ENCODE measurements at regions not wholly inside any gene's neighbourhood (a gene's known extent, or its start where the extent isn't known, plus 50 kb on each side); places are given as distances from the start of the nearest gene placed in this dataset.

DNA sequence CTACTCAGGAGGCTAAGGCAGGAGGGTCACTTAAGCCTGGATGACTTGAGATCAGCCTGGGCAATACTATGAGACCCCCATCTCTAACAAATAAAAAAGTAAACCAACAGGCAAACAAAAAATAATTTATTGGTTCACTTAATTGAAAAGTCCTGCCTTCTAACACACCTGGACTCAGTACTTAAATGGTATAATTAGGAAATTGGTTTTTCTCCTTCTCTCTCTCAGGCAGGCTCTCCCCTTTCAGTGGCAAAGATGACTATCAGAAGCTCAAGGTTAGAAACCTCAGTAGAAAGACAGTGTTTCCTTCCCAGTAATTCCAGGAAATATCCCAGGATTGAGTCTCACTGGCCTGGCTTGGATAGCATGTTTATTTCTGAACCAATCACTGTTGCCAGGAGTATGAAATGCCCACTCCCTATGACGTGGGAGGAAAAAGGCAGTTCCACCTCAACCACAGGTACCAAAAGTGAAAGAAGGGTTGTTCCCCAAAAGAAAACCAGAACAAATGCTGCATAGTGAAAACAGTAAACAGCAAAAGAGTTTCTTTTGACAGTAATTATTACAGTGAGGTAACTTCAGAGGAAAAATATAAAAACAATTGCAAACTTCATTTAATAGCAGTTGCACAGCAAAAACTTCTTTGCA lies 56.3 kb upstream of the SOX6 start:
- ATAC-seq (no peak), DNase-seq (ENCODE audit: low read depth, low spot score) (no peak)
- POLR2A ChIA-PET: no interaction called here
- Histone ChIP-seq H3K9me3 (ENCODE audit: control insufficient read depth in 1 of 2, insufficient read depth in 1 of 2, low read depth in 1 of 2, low read length in 2 of 2) (no peaks in the 10 kb centered on the region), H4K20me1 (ENCODE audit: insufficient read depth) (no peaks in the 10 kb centered on the region), H3K27ac (ENCODE audit: low read depth, low read length) (no peak overlapping the region), H3K36me3 (ENCODE audit: control insufficient read depth in 1 of 2, insufficient read depth in 2 of 2, low read length in 2 of 2) (no peaks in the 10 kb centered on the region), H2AFZ (ENCODE audit: low read depth, low read length, poor library complexity, severe bottlenecking) (no peak overlapping the region), H3K9me2 (ENCODE audit: insufficient read depth) (no peaks in the 10 kb centered on the region), H3K4me1 (ENCODE audit: control insufficient read depth in 1 of 2, insufficient read depth in 2 of 2, low read length in 2 of 2) (no peaks in the 10 kb centered on the region), H3K79me2 (ENCODE audit: insufficient read depth, low read length) (no peaks in the 10 kb centered on the region), H3K27me3 (ENCODE audit: insufficient read depth, low read length) (peaks cover 9% of the 10 kb centered on the region), H3K4me3 (replicated peaks in 1 of 2; ENCODE audit: low read depth in 1 of 2, low read length in 2 of 2) (no peak overlapping the region), H3K9ac (ENCODE audit: low read length) (no peak overlapping the region), H3K4me2 (ENCODE audit: low read length) (no peak overlapping the region)
- no TSS peak for BruUV-seq (replicated peaks)
- intact Hi-C loops (cut with micrococcal nuclease): no loop called here
- RAD21 ChIA-PET (ENCODE audit: low non-redundant PET in 1 of 2, low total read pairs in 2 of 2, uncharacterized antibody in 2 of 2, unreplicated experiment in 2 of 2): no interaction called here
- TF ChIP-seq, protein P1, sequence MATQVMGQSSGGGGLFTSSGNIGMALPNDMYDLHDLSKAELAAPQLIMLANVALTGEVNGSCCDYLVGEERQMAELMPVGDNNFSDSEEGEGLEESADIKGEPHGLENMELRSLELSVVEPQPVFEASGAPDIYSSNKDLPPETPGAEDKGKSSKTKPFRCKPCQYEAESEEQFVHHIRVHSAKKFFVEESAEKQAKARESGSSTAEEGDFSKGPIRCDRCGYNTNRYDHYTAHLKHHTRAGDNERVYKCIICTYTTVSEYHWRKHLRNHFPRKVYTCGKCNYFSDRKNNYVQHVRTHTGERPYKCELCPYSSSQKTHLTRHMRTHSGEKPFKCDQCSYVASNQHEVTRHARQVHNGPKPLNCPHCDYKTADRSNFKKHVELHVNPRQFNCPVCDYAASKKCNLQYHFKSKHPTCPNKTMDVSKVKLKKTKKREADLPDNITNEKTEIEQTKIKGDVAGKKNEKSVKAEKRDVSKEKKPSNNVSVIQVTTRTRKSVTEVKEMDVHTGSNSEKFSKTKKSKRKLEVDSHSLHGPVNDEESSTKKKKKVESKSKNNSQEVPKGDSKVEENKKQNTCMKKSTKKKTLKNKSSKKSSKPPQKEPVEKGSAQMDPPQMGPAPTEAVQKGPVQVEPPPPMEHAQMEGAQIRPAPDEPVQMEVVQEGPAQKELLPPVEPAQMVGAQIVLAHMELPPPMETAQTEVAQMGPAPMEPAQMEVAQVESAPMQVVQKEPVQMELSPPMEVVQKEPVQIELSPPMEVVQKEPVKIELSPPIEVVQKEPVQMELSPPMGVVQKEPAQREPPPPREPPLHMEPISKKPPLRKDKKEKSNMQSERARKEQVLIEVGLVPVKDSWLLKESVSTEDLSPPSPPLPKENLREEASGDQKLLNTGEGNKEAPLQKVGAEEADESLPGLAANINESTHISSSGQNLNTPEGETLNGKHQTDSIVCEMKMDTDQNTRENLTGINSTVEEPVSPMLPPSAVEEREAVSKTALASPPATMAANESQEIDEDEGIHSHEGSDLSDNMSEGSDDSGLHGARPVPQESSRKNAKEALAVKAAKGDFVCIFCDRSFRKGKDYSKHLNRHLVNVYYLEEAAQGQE (IDR thresholded peaks at IDR 0.05; ENCODE audit: low read depth): no peak
- TF ChIP-seq JUND (IDR thresholded peaks at IDR 0.05): no peak
- no peak for TF ChIP-seq POLR2AphosphoS5 (IDR thresholded peaks at IDR 0.05; ENCODE audit: low read depth, low read length)
- CTCF ChIA-PET: no interaction called here

DNA sequence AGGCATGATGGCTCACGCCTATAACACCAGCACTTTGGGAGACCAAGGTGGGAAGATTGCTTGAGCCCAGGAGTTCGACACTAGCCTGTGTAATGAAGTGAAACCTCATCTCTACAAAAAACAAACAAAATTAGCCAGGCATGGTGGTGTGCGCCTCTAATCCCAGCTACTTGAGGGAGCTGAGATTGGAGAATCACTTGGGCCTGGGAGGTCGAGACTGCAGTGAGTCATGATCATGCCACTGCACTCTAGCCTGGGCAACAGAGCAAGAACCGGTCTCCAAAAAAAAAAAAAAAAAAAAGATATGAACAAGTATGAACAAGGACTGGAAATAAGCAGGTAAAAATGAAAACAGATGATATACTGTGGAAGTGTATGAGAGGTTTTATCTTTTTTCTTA lies 54.1 kb upstream of the SOX6 start:
- H3K27ac ChIP-seq (ENCODE audit: low read depth, low read length): no peak overlapping the region
- TF ChIP-seq SRF (IDR thresholded peaks at IDR 0.05; ENCODE audit: low read depth): no peak
- TF ChIP-seq CBX3 (IDR thresholded peaks at IDR 0.05; ENCODE audit: low read depth): no peak
- TF ChIP-seq, protein P1 (IDR thresholded peaks at IDR 0.05; ENCODE audit: low read depth): no peak
- TF ChIP-seq, protein P2, sequence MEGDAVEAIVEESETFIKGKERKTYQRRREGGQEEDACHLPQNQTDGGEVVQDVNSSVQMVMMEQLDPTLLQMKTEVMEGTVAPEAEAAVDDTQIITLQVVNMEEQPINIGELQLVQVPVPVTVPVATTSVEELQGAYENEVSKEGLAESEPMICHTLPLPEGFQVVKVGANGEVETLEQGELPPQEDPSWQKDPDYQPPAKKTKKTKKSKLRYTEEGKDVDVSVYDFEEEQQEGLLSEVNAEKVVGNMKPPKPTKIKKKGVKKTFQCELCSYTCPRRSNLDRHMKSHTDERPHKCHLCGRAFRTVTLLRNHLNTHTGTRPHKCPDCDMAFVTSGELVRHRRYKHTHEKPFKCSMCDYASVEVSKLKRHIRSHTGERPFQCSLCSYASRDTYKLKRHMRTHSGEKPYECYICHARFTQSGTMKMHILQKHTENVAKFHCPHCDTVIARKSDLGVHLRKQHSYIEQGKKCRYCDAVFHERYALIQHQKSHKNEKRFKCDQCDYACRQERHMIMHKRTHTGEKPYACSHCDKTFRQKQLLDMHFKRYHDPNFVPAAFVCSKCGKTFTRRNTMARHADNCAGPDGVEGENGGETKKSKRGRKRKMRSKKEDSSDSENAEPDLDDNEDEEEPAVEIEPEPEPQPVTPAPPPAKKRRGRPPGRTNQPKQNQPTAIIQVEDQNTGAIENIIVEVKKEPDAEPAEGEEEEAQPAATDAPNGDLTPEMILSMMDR (IDR thresholded peaks at IDR 0.05 in 2 of 3, conservative IDR thresholded peaks at IDR 0.05 in 1 of 3; ENCODE audit: borderline replicate concordance in 1 of 3, insufficient read depth in 1 of 3, low read depth in 2 of 3, low read length in 2 of 3): no peak
- TF ChIP-seq EZH2phosphoT487 (IDR thresholded peaks at IDR 0.05; ENCODE audit: borderline replicate concordance): no peak
- TF ChIP-seq JUND (IDR thresholded peaks at IDR 0.05): no peak
- TF ChIP-seq FOSL1 (IDR thresholded peaks at IDR 0.05; ENCODE audit: low read depth): no peak
- TF ChIP-seq, protein P3, sequence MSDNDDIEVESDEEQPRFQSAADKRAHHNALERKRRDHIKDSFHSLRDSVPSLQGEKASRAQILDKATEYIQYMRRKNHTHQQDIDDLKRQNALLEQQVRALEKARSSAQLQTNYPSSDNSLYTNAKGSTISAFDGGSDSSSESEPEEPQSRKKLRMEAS (IDR thresholded peaks at IDR 0.05): no peak
- TF ChIP-seq TCF7L2 (IDR thresholded peaks at IDR 0.05; ENCODE audit: borderline replicate concordance, extremely low read depth, insufficient read depth, insufficient read length): no peak
- ATAC-seq: no peak
- H3K9me3 ChIP-seq (ENCODE audit: control insufficient read depth in 1 of 2, insufficient read depth in 1 of 2, low read depth in 1 of 2, low read length in 2 of 2): no peaks in the 10 kb centered on the region
- no peaks in the 10 kb centered on the region for H3K36me3 ChIP-seq (ENCODE audit: control insufficient read depth in 1 of 2, insufficient read depth in 2 of 2, low read length in 2 of 2)
- no peak for DNase-seq (ENCODE audit: low read depth, low spot score)
- H3K4me3 ChIP-seq (replicated peaks in 1 of 2; ENCODE audit: low read depth in 1 of 2, low read length in 2 of 2): no peak overlapping the region
- H2AFZ ChIP-seq (ENCODE audit: low read depth, low read length, poor library complexity, severe bottlenecking): no peak overlapping the region
- H3K9ac ChIP-seq (ENCODE audit: low read length): no peak overlapping the region
- H3K4me1 ChIP-seq (ENCODE audit: control insufficient read depth in 1 of 2, insufficient read depth in 2 of 2, low read length in 2 of 2): no peaks in the 10 kb centered on the region
- no peaks in the 10 kb centered on the region for H4K20me1 ChIP-seq (ENCODE audit: insufficient read depth)
- H3K4me2 ChIP-seq (ENCODE audit: low read length): no peak overlapping the region
- intact Hi-C loops (cut with micrococcal nuclease): no loop called here
- no peaks in the 10 kb centered on the region for H3K9me2 ChIP-seq (ENCODE audit: insufficient read depth)
- POLR2A ChIA-PET: interaction anchor here (0.7 kb wide), 1 partner anchor 28 kb away, joined by 3 read pairs; no protein-coding TSS in a partner anchor
- CTCF ChIA-PET: no interaction called here
- RAD21 ChIA-PET (ENCODE audit: low non-redundant PET in 1 of 2, low total read pairs in 2 of 2, uncharacterized antibody in 2 of 2, unreplicated experiment in 2 of 2): no interaction called here
- no peaks in the 10 kb centered on the region for H3K79me2 ChIP-seq (ENCODE audit: insufficient read depth, low read length)
- H3K27me3 ChIP-seq (ENCODE audit: insufficient read depth, low read length): peaks cover 5% of the 10 kb centered on the region
- BruUV-seq (replicated peaks): no TSS peak

Measured in HCT116 (cell line).